Mesothelial cell of epicardium (in vitro differentiated cells): ENCODE measurements at regions not wholly inside any gene's neighbourhood (a gene's known extent, or its start where the extent isn't known, plus 50 kb on each side); places are given as distances from the start of the nearest gene placed in this dataset.

Experiments
- DNase-seq, 2 experiments: peaks; one replicate each; pipeline ENCODE4 v3.0.0; 2021; ENCODE audit warnings: low spot score in 2 of 2; ENCODE audit not compliant: unreplicated experiment in 2 of 2
- H3K27ac Mint-ChIP-seq: 2 replicates; pipeline ENCODE4 v1.8.0; 2021; ENCODE audit warnings: mixed read lengths
- H3K27me3 Mint-ChIP-seq: 2 replicates; pipeline ENCODE4 v1.8.0; 2021; ENCODE audit warnings: low read depth, mixed read lengths
- H3K36me3 Mint-ChIP-seq: 2 replicates; pipeline ENCODE4 v1.8.0; 2021; ENCODE audit warnings: mixed read lengths
- H3K4me1 Mint-ChIP-seq: 2 replicates; pipeline ENCODE4 v1.8.0; 2021; ENCODE audit warnings: mixed read lengths
- H3K4me3 Mint-ChIP-seq: 2 replicates; pipeline ENCODE4 v1.8.0; 2021; ENCODE audit warnings: mild to moderate bottlenecking, moderate library complexity, mixed read lengths
- H3K9me3 Mint-ChIP-seq: 2 replicates; pipeline ENCODE4 v1.8.0; 2021; ENCODE audit warnings: mixed read lengths
- CTCF ChIP-seq: fragments of 200-600 bp; sonication (generic); IDR thresholded peaks from one replicate; pipeline ENCODE4 v1.5.0; 2021; ENCODE audit warnings: antibody characterized with exemption; ENCODE audit not compliant: unreplicated experiment

GRCh38 chr14:86539361-86540070 is 1009.6 kb downstream of the FLRT2 start:
- peaks cover 24% of the 10 kb centered on the region for H3K4me1 Mint-ChIP-seq
- DNase-seq = no peak
- no peaks in the 10 kb centered on the region for H3K36me3 Mint-ChIP-seq
- H3K4me3 Mint-ChIP-seq = no peak overlapping the region
- no peaks in the 10 kb centered on the region for H3K27me3 Mint-ChIP-seq
- no peak for TF ChIP-seq CTCF
- peak overlapping the region; percentile 74 for H3K27ac Mint-ChIP-seq
- no peaks in the 10 kb centered on the region for H3K9me3 Mint-ChIP-seq

- Mint-ChIP-seq H3K9me3 (peaks cover 9% of the 10 kb centered on the region), H3K4me3 (no peak overlapping the region), H3K36me3 (no peaks in the 10 kb centered on the region), H3K27ac (no peak overlapping the region), H3K27me3 (no peaks in the 10 kb centered on the region), H3K4me1 (peaks cover 2% of the 10 kb centered on the region)
- no peak for DNase-seq
- TF ChIP-seq CTCF = no peak
Observed at GRCh38 chr14:86533834-86534233, 1003.9 kb downstream of the FLRT2 start.

- no peaks in the 10 kb centered on the region for H3K36me3 Mint-ChIP-seq
- DNase-seq = no peak
- H3K4me3 Mint-ChIP-seq = no peak overlapping the region
- peaks cover 9% of the 10 kb centered on the region for H3K9me3 Mint-ChIP-seq
- H3K4me1 Mint-ChIP-seq = no peaks in the 10 kb centered on the region
- no peaks in the 10 kb centered on the region for H3K27me3 Mint-ChIP-seq
- TF ChIP-seq CTCF = no peak
- peak overlapping the region; percentile 3 for H3K27ac Mint-ChIP-seq
Observed at GRCh38 chr14:86532219-86532618, 1002.3 kb downstream of the FLRT2 start.

GRCh38 chr14:86530457-86530856 is 1000.5 kb downstream of the FLRT2 start:
- peaks cover 9% of the 10 kb centered on the region for H3K9me3 Mint-ChIP-seq
- no peaks in the 10 kb centered on the region for H3K27me3 Mint-ChIP-seq
- peaks cover 4% of the 10 kb centered on the region for H3K4me1 Mint-ChIP-seq
- DNase-seq = no peak
- TF ChIP-seq CTCF = no peak
- H3K27ac Mint-ChIP-seq = no peak overlapping the region
- H3K4me3 Mint-ChIP-seq = no peak overlapping the region
- H3K36me3 Mint-ChIP-seq = no peaks in the 10 kb centered on the region

DNA sequence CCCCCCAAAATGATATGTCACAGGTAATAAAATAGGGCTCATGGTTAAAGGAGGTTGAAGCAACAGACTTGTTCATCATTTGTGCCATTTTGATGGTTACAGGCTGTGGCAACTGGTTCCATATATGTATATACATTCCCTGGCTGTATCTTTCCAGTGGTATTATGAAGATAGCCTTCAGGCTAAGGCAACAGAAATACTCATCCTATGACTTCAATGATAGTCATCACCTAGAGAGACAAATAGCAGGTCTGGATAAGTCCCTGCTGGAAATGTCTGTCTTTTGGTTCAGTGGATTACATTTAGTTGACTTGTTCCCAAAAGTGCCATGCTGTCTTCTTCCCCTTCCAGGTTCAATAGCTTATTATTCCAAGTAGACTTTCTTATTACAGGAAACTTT is 997.4 kb downstream of the FLRT2 start:
- Mint-ChIP-seq H3K27ac (no peak overlapping the region), H3K36me3 (no peaks in the 10 kb centered on the region), H3K9me3 (peaks cover 13% of the 10 kb centered on the region), H3K27me3 (no peaks in the 10 kb centered on the region), H3K4me1 (peaks cover 6% of the 10 kb centered on the region), H3K4me3 (no peak overlapping the region)
- DNase-seq = no peak
- no peak for TF ChIP-seq CTCF
